Epithelial cell of proximal tubule (primary cell): ENCODE measurements at regions not wholly inside any gene's neighbourhood (a gene's known extent, or its start where the extent isn't known, plus 50 kb on each side); places are given as distances from the start of the nearest gene placed in this dataset.

Experiments used
- DNase-seq: peaks from one replicate; pipeline ENCODE4 v3.0.0-alpha.2; 2011; ENCODE audit warnings: low read depth
- H3K4me3 ChIP-seq: 2 replicates; pipeline ENCODE4 v1.5.1; 2011; ENCODE audit warnings: low read depth, mild to moderate bottlenecking, low read length
- CTCF ChIP-seq: conservative IDR thresholded peaks from 2 replicates; pipeline ENCODE4 v1.5.1; 2012; ENCODE audit warnings: low read depth, mild to moderate bottlenecking, low read length

GRCh38 chr13:83201506-83201905, 680.8 kb downstream of the SLITRK1 start:
- TF ChIP-seq CTCF, result no peak
- no peak overlapping the region for H3K4me3 ChIP-seq
- no peak for DNase-seq

GRCh38 chr13:83197316-83197715, 685.0 kb downstream of the SLITRK1 start:
- no peak overlapping the region for H3K4me3 ChIP-seq
- no peak for DNase-seq
- no peak for TF ChIP-seq CTCF

GRCh38 chr13:83190020-83190419, 692.3 kb downstream of the SLITRK1 start:
- no peak for TF ChIP-seq CTCF
- H3K4me3 ChIP-seq, result no peak overlapping the region
- no peak for DNase-seq

GRCh38 chr13:83184819-83185218, 697.5 kb downstream of the SLITRK1 start:
- no peak overlapping the region for H3K4me3 ChIP-seq
- DNase-seq, result no peak
- no peak for TF ChIP-seq CTCF

- no peak for TF ChIP-seq CTCF
- DNase-seq, result no peak
- H3K4me3 ChIP-seq, result no peak overlapping the region
These were observed 698.2 kb downstream of the SLITRK1 start for GRCh38 chr13:83184150-83184475.

- DNase-seq, result no peak
- no peak for TF ChIP-seq CTCF
- no peak overlapping the region for H3K4me3 ChIP-seq
These were observed 698.7 kb downstream of the SLITRK1 start for GRCh38 chr13:83183439-83184149.

- no peak for TF ChIP-seq CTCF
- no peak overlapping the region for H3K4me3 ChIP-seq
- DNase-seq, result no peak
These were observed 699.4 kb downstream of the SLITRK1 start for GRCh38 chr13:83182845-83183244.
